ENCODE measurements at regions not wholly inside any gene's neighbourhood (a gene's known extent, or its start where the extent isn't known, plus 50 kb on each side); places are given as distances from the start of the nearest gene placed in this dataset.
A peak's percentile ranks its signal among the peaks of the same experiment; 100 is the strongest.
"Not testable (repeated sequence)": the region's sequence is repeated elsewhere in the genome, so short reads cannot be mapped to it uniquely, and the experiment has no call there.

DNA sequence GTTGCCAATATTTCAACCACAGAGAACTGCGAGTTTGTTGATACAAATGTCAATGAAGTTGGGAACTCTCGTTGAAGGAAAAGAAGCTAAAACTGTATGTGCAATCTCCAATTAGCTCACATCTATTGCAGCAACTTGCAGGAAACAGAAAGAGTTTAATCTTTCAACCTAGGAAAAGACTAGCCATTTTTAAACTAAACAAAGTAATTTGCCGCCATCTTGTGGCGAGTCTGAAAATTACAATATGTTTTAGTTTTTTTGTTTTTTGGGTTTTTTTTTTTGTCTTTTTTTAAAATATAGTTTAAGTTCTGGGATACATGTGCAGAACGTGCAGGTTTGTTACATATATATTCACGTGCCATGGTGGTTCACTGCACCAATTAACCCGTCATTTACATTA is 131.2 kb upstream of the FOXG1 start:
- intact Hi-C loops (cut with micrococcal nuclease; ENCODE audit: unreplicated experiment), result loop anchor here (2.0 kb wide), 1 partner anchor 27 kb away; no protein-coding TSS in a partner anchor
- peak in 1 of 2 experiments; percentile 16 for DNase-seq
- peak; percentile 34 to 54 for TF ChIP-seq CTCF (IDR thresholded peaks at IDR 0.05; ENCODE audit: insufficient read depth in 1 of 2, low read depth in 1 of 2, low read length in 1 of 2, severe bottlenecking in 1 of 2, unreplicated experiment in 1 of 2)
- H3K27me3 ChIP-seq (replicated peaks; ENCODE audit: control insufficient read depth, insufficient read depth, low read length), result no peaks in the 10 kb centered on the region
- ChIA-PET POLR2A (no interaction called here), CTCF (interaction anchor here (0.7 kb wide), 1 partner anchor 1210 kb away, joined by 5 read pairs; no protein-coding TSS in a partner anchor)
- no peak overlapping the region for H3K4me3 ChIP-seq (ENCODE audit: low read depth, low read length)
- no peaks in the 10 kb centered on the region for H3K9me3 Mint-ChIP-seq (ENCODE audit: unreplicated experiment)
- H3K27ac Mint-ChIP-seq (ENCODE audit: unreplicated experiment), result no peak overlapping the region
- no peaks in the 10 kb centered on the region for H3K36me3 ChIP-seq (ENCODE audit: control insufficient read depth, insufficient read depth, low read length)
- no peaks in the 10 kb centered on the region for H3K9me3 ChIP-seq
- no TSS peak for BruUV-seq (replicated peaks)
- no peaks in the 10 kb centered on the region for H3K4me1 Mint-ChIP-seq (ENCODE audit: low read depth, unreplicated experiment)
- no peak overlapping the region for H3K4me3 Mint-ChIP-seq (ENCODE audit: unreplicated experiment)
- H3K4me1 ChIP-seq, result no peaks in the 10 kb centered on the region
- no peaks in the 10 kb centered on the region for H3K36me3 Mint-ChIP-seq (ENCODE audit: insufficient read depth, unreplicated experiment)
- peaks cover 4% of the 10 kb centered on the region for H3K27me3 Mint-ChIP-seq (ENCODE audit: insufficient read depth, unreplicated experiment)

GRCh38 chr14:28635816-28636215 is 130.8 kb upstream of the FOXG1 start:
- DNase-seq; H3K36me3 Mint-ChIP-seq (ENCODE audit: insufficient read depth, unreplicated experiment); H3K27ac Mint-ChIP-seq (ENCODE audit: unreplicated experiment); H3K9me3 Mint-ChIP-seq (ENCODE audit: unreplicated experiment); H3K4me3 Mint-ChIP-seq (ENCODE audit: unreplicated experiment); H3K4me3 ChIP-seq (ENCODE audit: low read depth, low read length); H3K36me3 ChIP-seq (ENCODE audit: control insufficient read depth, insufficient read depth, low read length); H3K9me3 ChIP-seq; H3K27me3 Mint-ChIP-seq (ENCODE audit: insufficient read depth, unreplicated experiment); H3K4me1 ChIP-seq; H3K27me3 ChIP-seq (replicated peaks; ENCODE audit: control insufficient read depth, insufficient read depth, low read length); POLR2A ChIA-PET; H3K4me1 Mint-ChIP-seq (ENCODE audit: low read depth, unreplicated experiment); BruUV-seq (replicated peaks): not testable (repeated sequence)
- intact Hi-C loops (cut with micrococcal nuclease; ENCODE audit: unreplicated experiment), result loop anchor here (2.0 kb wide), 1 partner anchor 27 kb away; no protein-coding TSS in a partner anchor
- CTCF ChIA-PET, result interaction anchor here (0.7 kb wide), 1 partner anchor 1211 kb away, joined by 5 read pairs; no protein-coding TSS in a partner anchor

GRCh38 chr14:28641189-28641588 is 125.4 kb upstream of the FOXG1 start:
- POLR2A ChIA-PET, result not testable (repeated sequence)

GRCh38 chr14:28651148-28651547 is 115.4 kb upstream of the FOXG1 start:
- Mint-ChIP-seq H3K27ac (ENCODE audit: unreplicated experiment) (no peak overlapping the region), H3K36me3 (ENCODE audit: insufficient read depth, unreplicated experiment) (no peaks in the 10 kb centered on the region), H3K9me3 (ENCODE audit: unreplicated experiment) (no peaks in the 10 kb centered on the region), H3K27me3 (ENCODE audit: insufficient read depth, unreplicated experiment) (peaks cover 2% of the 10 kb centered on the region), H3K4me3 (ENCODE audit: unreplicated experiment) (no peak overlapping the region), H3K4me1 (ENCODE audit: low read depth, unreplicated experiment) (no peaks in the 10 kb centered on the region)
- no peak for TF ChIP-seq CTCF (IDR thresholded peaks at IDR 0.05; ENCODE audit: insufficient read depth in 1 of 2, low read depth in 1 of 2, low read length in 1 of 2, severe bottlenecking in 1 of 2, unreplicated experiment in 1 of 2)
- ChIA-PET CTCF (no interaction called here), POLR2A (no interaction called here)
- Histone ChIP-seq H3K36me3 (ENCODE audit: control insufficient read depth, insufficient read depth, low read length) (no peaks in the 10 kb centered on the region), H3K9me3 (no peaks in the 10 kb centered on the region), H3K27me3 (replicated peaks; ENCODE audit: control insufficient read depth, insufficient read depth, low read length) (no peaks in the 10 kb centered on the region), H3K4me3 (ENCODE audit: low read depth, low read length) (no peak overlapping the region), H3K4me1 (no peaks in the 10 kb centered on the region)
- intact Hi-C loops (cut with micrococcal nuclease; ENCODE audit: unreplicated experiment), result no loop called here
- no peak for DNase-seq
- BruUV-seq (replicated peaks), result no TSS peak

More at GRCh38 chr14:28641189-28641588, 125.4 kb upstream of the FOXG1 start:
- H3K9me3 Mint-ChIP-seq (ENCODE audit: unreplicated experiment); H3K36me3 ChIP-seq (ENCODE audit: control insufficient read depth, insufficient read depth, low read length); H3K27me3 ChIP-seq (replicated peaks; ENCODE audit: control insufficient read depth, insufficient read depth, low read length); H3K4me1 ChIP-seq; intact Hi-C loops (cut with micrococcal nuclease; ENCODE audit: unreplicated experiment); CTCF ChIA-PET; H3K4me3 ChIP-seq (ENCODE audit: low read depth, low read length); H3K4me3 Mint-ChIP-seq (ENCODE audit: unreplicated experiment); H3K36me3 Mint-ChIP-seq (ENCODE audit: insufficient read depth, unreplicated experiment); H3K27ac Mint-ChIP-seq (ENCODE audit: unreplicated experiment); H3K9me3 ChIP-seq; H3K4me1 Mint-ChIP-seq (ENCODE audit: low read depth, unreplicated experiment); BruUV-seq (replicated peaks); DNase-seq; H3K27me3 Mint-ChIP-seq (ENCODE audit: insufficient read depth, unreplicated experiment): not testable (repeated sequence)

Data from Caco-2 (cell line).